ENCODE measurements at regions not wholly inside any gene's neighbourhood (a gene's known extent, or its start where the extent isn't known, plus 50 kb on each side); places are given as distances from the start of the nearest gene placed in this dataset.

GRCh38 chr17:12519956-12520594, 145.6 kb upstream of the MYOCD start:
- POLR2A ChIA-PET, result no interaction called here

GRCh38 chr17:12521416-12521815, 144.3 kb upstream of the MYOCD start:
- ChIA-PET CTCF (no interaction called here), POLR2A (no interaction called here)

More at GRCh38 chr17:12519956-12520594, 145.6 kb upstream of the MYOCD start:
- CTCF ChIA-PET, result no interaction called here

GRCh38 chr17:12522336-12522735, 143.4 kb upstream of the MYOCD start:
- POLR2A ChIA-PET, result no interaction called here
- CTCF ChIA-PET, result no interaction called here

GRCh38 chr17:12522743-12523183, 142.9 kb upstream of the MYOCD start:
- ChIA-PET POLR2A (no interaction called here), CTCF (no interaction called here)

- CTCF ChIA-PET, result no interaction called here
- POLR2A ChIA-PET, result no interaction called here
Measured at GRCh38 chr17:12523244-12523643, 142.4 kb upstream of the MYOCD start.

- ChIA-PET CTCF (no interaction called here), POLR2A (no interaction called here)
Measured at GRCh38 chr17:12528036-12528435, 137.7 kb upstream of the MYOCD start.

GRCh38 chr17:12530161-12530560, 135.5 kb upstream of the MYOCD start:
- POLR2A ChIA-PET, result no interaction called here
- CTCF ChIA-PET, result no interaction called here

GRCh38 chr17:12536021-12536420, 129.7 kb upstream of the MYOCD start:
- CTCF ChIA-PET, result no interaction called here
- POLR2A ChIA-PET, result no interaction called here

- ChIA-PET CTCF (no interaction called here), POLR2A (no interaction called here)
Measured at GRCh38 chr17:12536472-12536871, 129.2 kb upstream of the MYOCD start.

- CTCF ChIA-PET, result no interaction called here
- POLR2A ChIA-PET, result no interaction called here
Measured at GRCh38 chr17:12537436-12537835, 128.3 kb upstream of the MYOCD start.

GRCh38 chr17:12538003-12538402, 127.7 kb upstream of the MYOCD start:
- CTCF ChIA-PET, result no interaction called here
- POLR2A ChIA-PET, result no interaction called here

GRCh38 chr17:12545877-12546513, 119.7 kb upstream of the MYOCD start:
- POLR2A ChIA-PET, result no interaction called here
- CTCF ChIA-PET, result no interaction called here

- CTCF ChIA-PET, result no interaction called here
- POLR2A ChIA-PET, result no interaction called here
Measured at GRCh38 chr17:12546983-12547382, 118.7 kb upstream of the MYOCD start.

- ChIA-PET POLR2A (no interaction called here), CTCF (no interaction called here)
Measured at GRCh38 chr17:12547831-12548230, 117.9 kb upstream of the MYOCD start.

GRCh38 chr17:12548558-12548957, 117.1 kb upstream of the MYOCD start:
- CTCF ChIA-PET, result no interaction called here
- POLR2A ChIA-PET, result no interaction called here

GRCh38 chr17:12549499-12550041, 116.1 kb upstream of the MYOCD start:
- ChIA-PET CTCF (no interaction called here), POLR2A (no interaction called here)

GRCh38 chr17:12553625-12554024, 112.1 kb upstream of the MYOCD start:
- CTCF ChIA-PET, result no interaction called here

GRCh38 chr17:12554251-12554650, 111.4 kb upstream of the MYOCD start:
- CTCF ChIA-PET, result no interaction called here
- POLR2A ChIA-PET, result no interaction called here

More at GRCh38 chr17:12553625-12554024, 112.1 kb upstream of the MYOCD start:
- POLR2A ChIA-PET, result no interaction called here

- ChIA-PET CTCF (no interaction called here), POLR2A (no interaction called here)
Measured at GRCh38 chr17:12566291-12566690, 99.4 kb upstream of the MYOCD start.

- ChIA-PET POLR2A (no interaction called here), CTCF (no interaction called here)
Measured at GRCh38 chr17:12567077-12568053, 98.3 kb upstream of the MYOCD start.

Measured in activated CD8-positive, alpha-beta memory T cell treated with anti-CD3 and anti-CD28 coated beads for 36 hours (primary cell).